H9 (cell line): ENCODE measurements at regions not wholly inside any gene's neighbourhood (a gene's known extent, or its start where the extent isn't known, plus 50 kb on each side); places are given as distances from the start of the nearest gene placed in this dataset.

Source experiments
- DNase-seq: peaks from one replicate; pipeline ENCODE4 v3.0.0-alpha.2; 2017
- H2AFZ ChIP-seq: one replicate; pipeline ENCODE4 v1.6.1; 2013; ENCODE audit warnings: mild to moderate bottlenecking, low read length, control low read depth, moderate library complexity
- H2AK5ac ChIP-seq: 2 replicates; pipeline ENCODE4 v1.6.1; 2013; ENCODE audit warnings: low read length, control low read depth, mixed read lengths; ENCODE audit not compliant: insufficient read length
- H2BK120ac ChIP-seq: one replicate; pipeline ENCODE4 v1.6.1; 2013; ENCODE audit warnings: low read depth, mild to moderate bottlenecking, low read length, control low read depth, inconsistent platforms; ENCODE audit not compliant: poor library complexity, severe bottlenecking
- H2BK12ac ChIP-seq: 2 replicates; pipeline ENCODE4 v1.6.1; 2013; ENCODE audit warnings: low read length, control low read depth, mixed read lengths, low read depth; ENCODE audit not compliant: insufficient read length
- H2BK15ac ChIP-seq: 2 replicates; pipeline ENCODE4 v1.6.1; 2013; ENCODE audit warnings: low read depth, low read length, control low read depth
- H2BK20ac ChIP-seq: one replicate; pipeline ENCODE4 v1.6.1; 2013; ENCODE audit warnings: low read depth, mild to moderate bottlenecking, low read length, control low read depth, inconsistent platforms; ENCODE audit not compliant: poor library complexity, severe bottlenecking
- H2BK5ac ChIP-seq: 2 replicates; pipeline ENCODE4 v1.6.1; 2013; ENCODE audit warnings: low read length, control low read depth, mixed read lengths; ENCODE audit not compliant: insufficient read length
- H3K14ac ChIP-seq: 2 replicates; pipeline ENCODE4 v1.6.1; 2013; ENCODE audit warnings: low read length, control low read depth; ENCODE audit not compliant: insufficient read depth
- H3K18ac ChIP-seq: 2 replicates; pipeline ENCODE4 v1.6.1; 2013; ENCODE audit warnings: low read depth, mild to moderate bottlenecking, mixed read lengths, low read length, control low read depth; ENCODE audit not compliant: insufficient read length
- H3K23ac ChIP-seq: 2 replicates; pipeline ENCODE4 v1.6.1; 2013; ENCODE audit warnings: low read length, control low read depth, mixed read lengths, low read depth; ENCODE audit not compliant: insufficient read length
- H3K23me2 ChIP-seq: 2 replicates; pipeline ENCODE4 v1.6.1; 2013; ENCODE audit warnings: low read depth, mild to moderate bottlenecking, mixed read lengths, low read length, control low read depth; ENCODE audit not compliant: insufficient read length, poor library complexity, severe bottlenecking
- H3K27ac ChIP-seq: 2 replicates; pipeline ENCODE4 v1.5.1; 2013; ENCODE audit warnings: low read length, control low read depth, mixed read lengths, low read depth; ENCODE audit not compliant: insufficient read length
- H3K27me3 ChIP-seq: 2 replicates; pipeline ENCODE4 v1.6.1; 2013; ENCODE audit warnings: low read length, control low read depth, inconsistent platforms; ENCODE audit not compliant: insufficient read depth
- H3K4ac ChIP-seq: 2 replicates; pipeline ENCODE4 v1.6.1; 2013; ENCODE audit warnings: low read depth, mild to moderate bottlenecking, control low read depth, inconsistent platforms, low read length, moderate library complexity
- H3K4me1 ChIP-seq: 2 replicates; pipeline ENCODE4 v1.6.1; 2013; ENCODE audit warnings: low read length, control low read depth, inconsistent platforms; ENCODE audit not compliant: insufficient read depth
- H3K4me2 ChIP-seq: 2 replicates; pipeline ENCODE4 v1.6.1; 2013; ENCODE audit warnings: low read length, control low read depth, mixed read lengths; ENCODE audit not compliant: insufficient read length, insufficient read depth
- H3K56ac ChIP-seq: 2 replicates; pipeline ENCODE4 v1.6.1; 2013; ENCODE audit warnings: low read depth, mild to moderate bottlenecking, mixed read lengths, low read length, control low read depth; ENCODE audit not compliant: insufficient read length
- H3K79me1 ChIP-seq: 2 replicates; pipeline ENCODE4 v1.6.1; 2013; ENCODE audit warnings: low read depth, mild to moderate bottlenecking, moderate library complexity, low read length, control low read depth, inconsistent platforms; ENCODE audit not compliant: insufficient read depth, poor library complexity, severe bottlenecking
- H3K79me2 ChIP-seq: 2 replicates; pipeline ENCODE4 v1.6.1; 2013; ENCODE audit warnings: low read length, control low read depth, inconsistent platforms; ENCODE audit not compliant: insufficient read depth
- H3K9ac ChIP-seq: 2 replicates; pipeline ENCODE4 v1.6.1; 2013; ENCODE audit warnings: low read length, control low read depth, mixed read lengths; ENCODE audit not compliant: insufficient read length; ENCODE audit errors: extremely low read depth
- H3K9me3 ChIP-seq: one replicate; pipeline ENCODE4 v1.6.1; 2013; ENCODE audit warnings: low read depth, low read length, inconsistent platforms; ENCODE audit not compliant: control insufficient read depth
- H3T11ph ChIP-seq: one replicate; pipeline ENCODE4 v1.6.1; 2013; ENCODE audit warnings: mild to moderate bottlenecking, low read length, control low read depth, inconsistent platforms
- H4K20me1 ChIP-seq: one replicate; pipeline ENCODE4 v1.6.1; 2013; ENCODE audit not compliant: control insufficient read depth, insufficient read length, insufficient read depth
- H4K5ac ChIP-seq: 2 replicates; pipeline ENCODE4 v1.6.1; 2013; ENCODE audit warnings: low read depth, mild to moderate bottlenecking, mixed read lengths, low read length, control low read depth; ENCODE audit not compliant: insufficient read length
- H4K8ac ChIP-seq: replicated peaks from 2 replicates; pipeline ENCODE4 v1.6.1; 2013; ENCODE audit warnings: low read length, control low read depth, mixed read lengths, low read depth; ENCODE audit not compliant: insufficient read length
- H4K91ac ChIP-seq: 2 replicates; pipeline ENCODE4 v1.6.1; 2013; ENCODE audit warnings: low read depth, mild to moderate bottlenecking, moderate library complexity, mixed read lengths, low read length, control low read depth; ENCODE audit not compliant: insufficient read length
- H3K27ac Mint-ChIP-seq, 3 experiments: 2 replicates in 2 of 3; 3 replicates in 1 of 3; pipeline ENCODE4 v1.8.0; 2020 to 2021; ENCODE audit warnings: mixed read lengths in 3 of 3, mild to moderate bottlenecking in 1 of 3, moderate library complexity in 1 of 3
- H3K27me3 Mint-ChIP-seq: 2 replicates; pipeline ENCODE4 v1.8.0; 2021; ENCODE audit warnings: low read depth, mild to moderate bottlenecking, moderate library complexity, mixed read lengths
- H3K36me3 Mint-ChIP-seq, 3 experiments: 2 replicates in 2 of 3; 3 replicates in 1 of 3; pipeline ENCODE4 v1.8.0; 2020 to 2021; ENCODE audit warnings: low read depth in 3 of 3, mixed read lengths in 3 of 3; ENCODE audit not compliant: insufficient read depth in 1 of 3
- H3K4me1 Mint-ChIP-seq, 2 experiments: 2 replicates each; pipeline ENCODE4 v1.8.0; 2020; ENCODE audit warnings: mixed read lengths in 2 of 2
- H3K4me3 Mint-ChIP-seq, 2 experiments: 2 replicates in 1 of 2; 3 replicates in 1 of 2; pipeline ENCODE4 v1.8.0; 2020 to 2021; ENCODE audit warnings: mild to moderate bottlenecking in 2 of 2, mixed read lengths in 2 of 2, moderate library complexity in 1 of 2
- H3K9me3 Mint-ChIP-seq, 2 experiments: 2 replicates in 1 of 2; 3 replicates in 1 of 2; pipeline ENCODE4 v1.8.0; 2020; ENCODE audit warnings: mild to moderate bottlenecking in 2 of 2, mixed read lengths in 2 of 2, moderate library complexity in 1 of 2
- WGBS: extraction: QIAGEN DNeasy Blood & Tissue Kit; methylation state at CpG from one replicate; pipeline ENCODE4 v1.1.7; 2013; ENCODE audit warnings: missing lambda C conversion rate, low lambda C conversion rate, mixed read lengths; ENCODE audit not compliant: insufficient read length; ENCODE audit errors: extremely low coverage; 5-methylcytosine and 5-hydroxymethylcytosine counted together
- TF ChIP-seq, protein P1 (sequence below): fragments of 200-600 bp; sonication (generic); conservative IDR thresholded peaks from 3 replicates; pipeline ENCODE4 v1.8.0; 2021; ENCODE audit warnings: antibody characterized with exemption, mild to moderate bottlenecking

DNA sequence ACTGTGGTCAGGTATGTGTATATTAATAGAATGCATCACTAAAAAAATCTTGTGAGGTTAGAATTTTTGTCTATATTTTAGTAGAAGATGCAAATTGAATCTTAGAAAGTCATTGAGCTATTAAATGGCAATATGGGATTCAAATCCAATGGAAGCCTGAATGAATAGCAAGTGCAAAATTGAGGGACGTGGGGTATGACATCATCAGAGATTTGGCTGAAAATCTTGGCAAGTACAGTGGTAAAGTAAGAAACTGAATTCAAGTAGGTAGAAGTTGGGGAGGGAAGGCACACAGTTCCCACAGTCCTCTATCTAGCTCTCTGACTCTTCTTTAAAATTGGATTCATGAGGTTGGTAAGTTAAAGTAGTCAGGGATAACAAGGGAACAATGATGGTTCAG, 97.4 kb upstream of the SSTR1 start:
- no CpG with 5 or more reads among the region's 1 CpG for WGBS
- H2BK5ac ChIP-seq = no peak overlapping the region
- H3K18ac ChIP-seq = no peak overlapping the region
- no peaks in the 10 kb centered on the region; a peak in 1 of 5 replicates for H3K9me3 Mint-ChIP-seq
- H3K79me1 ChIP-seq = no peaks in the 10 kb centered on the region
- H3K4me1 Mint-ChIP-seq = peaks cover 18 to 19% of the 10 kb centered on the region in 2 experiments
- H3K4me2 ChIP-seq = no peak overlapping the region
- no peak overlapping the region for H4K91ac ChIP-seq
- peaks cover 2% of the 10 kb centered on the region; the same call in 1 of the 2 replicates for H3K4me1 ChIP-seq
- no peak overlapping the region for H2BK20ac ChIP-seq
- no peak overlapping the region for H3K23ac ChIP-seq
- H3K79me2 ChIP-seq = no peaks in the 10 kb centered on the region
- no peak overlapping the region for H3K4me3 Mint-ChIP-seq
- TF ChIP-seq, protein P1, sequence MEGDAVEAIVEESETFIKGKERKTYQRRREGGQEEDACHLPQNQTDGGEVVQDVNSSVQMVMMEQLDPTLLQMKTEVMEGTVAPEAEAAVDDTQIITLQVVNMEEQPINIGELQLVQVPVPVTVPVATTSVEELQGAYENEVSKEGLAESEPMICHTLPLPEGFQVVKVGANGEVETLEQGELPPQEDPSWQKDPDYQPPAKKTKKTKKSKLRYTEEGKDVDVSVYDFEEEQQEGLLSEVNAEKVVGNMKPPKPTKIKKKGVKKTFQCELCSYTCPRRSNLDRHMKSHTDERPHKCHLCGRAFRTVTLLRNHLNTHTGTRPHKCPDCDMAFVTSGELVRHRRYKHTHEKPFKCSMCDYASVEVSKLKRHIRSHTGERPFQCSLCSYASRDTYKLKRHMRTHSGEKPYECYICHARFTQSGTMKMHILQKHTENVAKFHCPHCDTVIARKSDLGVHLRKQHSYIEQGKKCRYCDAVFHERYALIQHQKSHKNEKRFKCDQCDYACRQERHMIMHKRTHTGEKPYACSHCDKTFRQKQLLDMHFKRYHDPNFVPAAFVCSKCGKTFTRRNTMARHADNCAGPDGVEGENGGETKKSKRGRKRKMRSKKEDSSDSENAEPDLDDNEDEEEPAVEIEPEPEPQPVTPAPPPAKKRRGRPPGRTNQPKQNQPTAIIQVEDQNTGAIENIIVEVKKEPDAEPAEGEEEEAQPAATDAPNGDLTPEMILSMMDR = no peak
- H2AFZ ChIP-seq = no peak overlapping the region
- H3K27me3 Mint-ChIP-seq = no peaks in the 10 kb centered on the region
- H3K9ac ChIP-seq = no peak overlapping the region
- H2AK5ac ChIP-seq = no peak overlapping the region
- no peak overlapping the region for H3K4ac ChIP-seq
- no peaks in the 10 kb centered on the region for H3K23me2 ChIP-seq
- no peak overlapping the region for H2BK15ac ChIP-seq
- DNase-seq = no peak
- no peak overlapping the region for H4K5ac ChIP-seq
- no peak overlapping the region for H3T11ph ChIP-seq
- no peak overlapping the region for H3K56ac ChIP-seq
- no peak overlapping the region for H3K14ac ChIP-seq
- no peaks in the 10 kb centered on the region for H3K27me3 ChIP-seq
- no peaks in the 10 kb centered on the region; a peak in 2 of 7 replicates for H3K36me3 Mint-ChIP-seq
- no peak overlapping the region for H3K27ac Mint-ChIP-seq
- no peak overlapping the region for H2BK120ac ChIP-seq
- H4K8ac ChIP-seq = no peak overlapping the region
- no peak overlapping the region for H3K27ac ChIP-seq
- H4K20me1 ChIP-seq = no peaks in the 10 kb centered on the region
- no peak overlapping the region for H2BK12ac ChIP-seq
- H3K9me3 ChIP-seq = no peaks in the 10 kb centered on the region
